T-cell (primary cell): ENCODE measurements at regions not wholly inside any gene's neighbourhood (a gene's known extent, or its start where the extent isn't known, plus 50 kb on each side); places are given as distances from the start of the nearest gene placed in this dataset.
"Not testable (repeated sequence)": the region's sequence is repeated elsewhere in the genome, so short reads cannot be mapped to it uniquely, and the experiment has no call there.

Experiments used
- ATAC-seq, 4 experiments: fragments of 200-7000 bp in 3 of 4; fragments of 150-1000 bp in 1 of 4; cut with Tn5 transposase; replicated peaks in 1 of 4; 1 replicate in 3 of 4; 2 replicates in 1 of 4; pipeline ENCODE4 v1.10.0; 2021; ENCODE audit warnings: moderate library complexity in 3 of 4, mild to moderate bottlenecking in 2 of 4, moderate number of reproducible peaks in 1 of 4
- CTCF ChIA-PET, 2 donors: fragments of 300-600 bp; sonication (Branson Sonifier 250); formaldehyde crosslinking; loops; one replicate each; lab custom pipeline; 2022; ENCODE audit warnings: antibody characterized with exemption in 2 of 2; lab: Charles Lee
- POLR2A ChIA-PET, 2 donors: fragments of 300-600 bp; sonication (Branson Sonifier 250); formaldehyde crosslinking; loops; one replicate each; lab custom pipeline; 2022; ENCODE audit warnings: antibody characterized with exemption in 2 of 2; lab: Charles Lee
- DNase-seq, 35 experiments: peaks; one replicate each; pipeline versions ENCODE4 v3.0.0 to v3.0.0-alpha.2; 2013 to 2023
- H3K27ac ChIP-seq: one replicate; pipeline ENCODE4 v1.5.1; 2013; ENCODE audit warnings: low read length
- H3K27me3 ChIP-seq, 2 experiments: replicated peaks in 1 of 2; 1 replicate in 1 of 2; 2 replicates in 1 of 2; pipeline versions ENCODE4 v1.6.1 to v1.7.0; 2013; ENCODE audit warnings: low read length in 1 of 2, mixed read lengths in 1 of 2; ENCODE audit not compliant: control insufficient read depth in 2 of 2, insufficient read depth in 2 of 2; ENCODE audit errors: extremely low read depth in 1 of 2
- H3K36me3 ChIP-seq, 2 donors: 1 replicate in 1 of 2; 2 replicates in 1 of 2; pipeline versions ENCODE4 v1.6.1 to v1.7.0; 2013; ENCODE audit warnings: low read length in 1 of 2; ENCODE audit not compliant: control insufficient read depth in 2 of 2, insufficient read depth in 1 of 2; ENCODE audit errors: extremely low read depth in 1 of 2
- H3K4me1 ChIP-seq, 2 experiments: 1 replicate in 1 of 2; 2 replicates in 1 of 2; pipeline versions ENCODE4 v1.6.1 to v1.7.0; 2013; ENCODE audit warnings: low read length in 2 of 2, mixed read lengths in 1 of 2; ENCODE audit not compliant: insufficient read depth in 2 of 2, control insufficient read depth in 1 of 2; ENCODE audit errors: extremely low read depth in 1 of 2
- H3K4me3 ChIP-seq, 2 donors: 1 replicate in 1 of 2; 2 replicates in 1 of 2; pipeline versions ENCODE4 v1.5.1 to v1.7.0; 2013; ENCODE audit warnings: mild to moderate bottlenecking in 2 of 2, low read length in 1 of 2, moderate library complexity in 1 of 2; ENCODE audit not compliant: control insufficient read depth in 1 of 2; ENCODE audit errors: extremely low read depth in 1 of 2
- H3K9me3 ChIP-seq: 2 replicates; pipeline ENCODE4 v1.7.0; 2013
- H3K27ac Mint-ChIP-seq, 2 donors: one replicate each; pipeline ENCODE4 v1.8.0; 2020 to 2021; ENCODE audit warnings: mild to moderate bottlenecking in 2 of 2, mixed read lengths in 2 of 2
- H3K27me3 Mint-ChIP-seq, 2 donors: one replicate each; pipeline ENCODE4 v1.8.0; 2021 to 2022; ENCODE audit warnings: mixed read lengths in 2 of 2
- H3K36me3 Mint-ChIP-seq: one replicate; pipeline ENCODE4 v1.8.0; 2021; ENCODE audit warnings: mixed read lengths
- H3K4me1 Mint-ChIP-seq, 3 donors: one replicate each; pipeline ENCODE4 v1.8.0; 2020 to 2022; ENCODE audit warnings: mixed read lengths in 3 of 3, mild to moderate bottlenecking in 1 of 3
- H3K4me3 Mint-ChIP-seq, 3 donors: one replicate each; pipeline ENCODE4 v1.8.0; 2020 to 2022; ENCODE audit warnings: mild to moderate bottlenecking in 3 of 3, mixed read lengths in 3 of 3, moderate library complexity in 3 of 3
- H3K9me3 Mint-ChIP-seq, 3 donors: one replicate each; pipeline ENCODE4 v1.8.0; 2020 to 2022; ENCODE audit warnings: mixed read lengths in 3 of 3
- whole genome bisulfite sequencing: methylation state at CpG from one replicate; pipeline ENCODE4 v1.1.5; 2013; ENCODE audit warnings: missing lambda C conversion rate; ENCODE audit not compliant: insufficient coverage; 5-methylcytosine and 5-hydroxymethylcytosine counted together

DNA sequence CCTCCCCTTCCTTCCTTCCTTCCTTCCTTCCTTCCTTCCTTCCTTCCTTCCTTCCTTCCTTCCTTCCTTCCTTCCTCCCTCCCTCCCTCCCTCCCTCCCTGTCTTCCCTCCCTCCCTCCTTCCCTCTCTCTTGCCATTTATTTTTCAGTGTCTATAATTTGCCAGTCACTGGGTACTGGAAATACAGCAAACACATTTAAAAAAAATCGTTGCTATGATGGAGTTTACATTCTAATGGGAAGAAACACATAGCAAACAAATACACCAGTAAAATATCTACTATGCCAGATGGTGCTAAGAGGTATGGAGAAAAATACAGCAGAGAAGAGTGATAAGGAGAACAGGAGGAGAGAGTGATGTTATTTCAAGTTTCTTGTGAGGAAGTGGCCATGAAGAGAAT, 309.5 kb downstream of the CTH start:
- Mint-ChIP-seq H3K36me3 (no peaks in the 10 kb centered on the region), H3K27me3 (no peaks in the 10 kb centered on the region), H3K4me1 (no peaks in the 10 kb centered on the region), H3K9me3 (peaks cover 15 to 29% (median 19%) of the 10 kb centered on the region in 3 donors), H3K27ac (no peak overlapping the region), H3K4me3 (no peak overlapping the region)
- no CpG with 5 or more reads among the region's 1 CpG for WGBS
- ATAC-seq (no peak), DNase-seq (no peak)
- Histone ChIP-seq H3K36me3 (no peaks in the 10 kb centered on the region), H3K4me1 (no peaks in the 10 kb centered on the region), H3K27me3 (no peaks in the 10 kb centered on the region), H3K27ac (no peak overlapping the region), H3K9me3 (peaks cover 3% of the 10 kb centered on the region), H3K4me3 (no peak overlapping the region)
- ChIA-PET POLR2A (no interaction called here), CTCF (no interaction called here)

DNA sequence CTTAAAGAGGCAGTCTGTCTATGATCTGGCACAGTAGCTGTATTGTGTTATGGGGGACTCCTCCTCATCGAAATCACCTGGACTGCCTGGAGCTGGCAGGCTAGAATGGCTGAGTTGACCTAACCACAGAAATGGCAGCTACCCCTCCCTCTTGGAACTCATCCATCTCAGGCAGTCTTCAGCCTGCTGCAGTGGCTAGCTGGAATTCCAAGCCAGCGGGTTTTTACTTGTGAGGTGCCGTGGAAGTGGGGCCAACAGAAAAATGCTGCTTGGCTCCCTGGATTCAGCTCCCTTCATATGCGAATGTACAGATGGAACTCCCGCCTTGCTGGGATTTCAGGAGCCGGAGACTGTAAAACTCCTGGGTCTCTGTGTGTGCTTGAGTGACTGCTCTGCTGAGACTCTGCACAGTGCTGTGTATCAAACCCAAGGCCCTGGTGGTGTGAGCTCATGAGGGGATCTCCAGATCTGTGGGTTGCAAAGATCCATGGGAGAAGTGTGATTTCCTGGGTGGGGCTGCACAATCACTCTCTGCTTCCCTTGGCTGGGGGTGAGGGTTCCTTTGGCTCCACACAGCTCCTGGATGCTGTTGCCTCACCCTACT, 316.9 kb downstream of the CTH start:
- ChIA-PET POLR2A (no interaction called here), CTCF (no interaction called here)
- no peak overlapping the region for H3K4me3 Mint-ChIP-seq
- Histone ChIP-seq H3K27ac (no peak overlapping the region), H3K9me3 (peaks cover 3% of the 10 kb centered on the region), H3K4me3 (no peak overlapping the region), H3K27me3 (no peaks in the 10 kb centered on the region), H3K36me3 (no peaks in the 10 kb centered on the region), H3K4me1 (no peaks in the 10 kb centered on the region)
- WGBS: 98% methylated on average over 4 of the region's 6 CpGs
- H3K9me3 Mint-ChIP-seq: peaks cover 24 to 38% (median 33%) of the 10 kb centered on the region in 3 donors
- H3K27ac Mint-ChIP-seq: no peak overlapping the region
- DNase-seq (no peak), ATAC-seq (no peak)
- H3K27me3 Mint-ChIP-seq: no peaks in the 10 kb centered on the region
- H3K4me1 Mint-ChIP-seq: no peaks in the 10 kb centered on the region
- H3K36me3 Mint-ChIP-seq: no peaks in the 10 kb centered on the region

DNA sequence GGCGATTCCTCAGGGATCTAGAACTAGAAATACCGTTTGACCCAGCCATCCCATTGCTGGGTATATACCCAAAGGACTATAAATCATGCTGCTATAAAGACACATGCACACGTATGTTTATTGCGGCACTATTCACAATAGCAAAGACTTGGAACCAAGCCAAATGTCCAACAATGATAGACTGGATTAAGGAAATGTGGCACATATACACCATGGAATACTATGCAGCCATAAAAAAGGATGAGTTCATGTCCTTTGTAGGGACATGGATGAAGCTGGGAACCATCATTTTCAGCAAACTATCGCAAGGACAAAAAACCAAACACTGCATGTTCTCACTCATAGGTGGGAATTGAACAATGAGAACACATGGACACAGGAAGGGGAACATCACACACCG, 311.1 kb downstream of the PTGER3 start:
- H3K4me3 Mint-ChIP-seq, H3K27ac Mint-ChIP-seq, ATAC-seq, H3K9me3 ChIP-seq, H3K4me1 ChIP-seq, H3K36me3 Mint-ChIP-seq, H3K4me3 ChIP-seq, H3K27ac ChIP-seq, DNase-seq, H3K27me3 Mint-ChIP-seq, H3K27me3 ChIP-seq, H3K4me1 Mint-ChIP-seq, CTCF ChIA-PET, POLR2A ChIA-PET, H3K36me3 ChIP-seq: not testable (repeated sequence)
- WGBS: no CpG with 5 or more reads among the region's 6 CpGs
- H3K9me3 Mint-ChIP-seq: peaks cover 0 to 18% (median 4%) of the 10 kb centered on the region in 3 donors

DNA sequence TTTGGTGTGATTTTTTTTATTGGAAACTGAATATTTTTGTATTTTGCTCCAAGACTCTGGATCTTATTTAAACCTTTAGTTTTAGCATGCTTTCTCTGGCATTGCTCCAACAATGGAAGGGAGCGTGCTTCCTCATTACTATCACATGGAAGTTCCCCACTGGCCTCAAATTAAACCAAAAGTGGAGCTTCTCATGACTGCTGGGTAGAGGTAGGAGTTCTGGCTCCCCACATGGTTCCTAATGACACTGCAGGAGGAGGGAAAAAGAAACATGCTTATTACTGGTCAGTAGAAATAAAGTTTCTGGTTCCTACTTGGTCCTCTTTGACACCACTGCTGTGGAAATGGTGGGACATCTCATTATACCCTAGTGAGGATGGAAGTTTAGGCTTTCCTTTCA, 310.5 kb downstream of the PTGER3 start:
- Mint-ChIP-seq H3K27me3 (no peaks in the 10 kb centered on the region), H3K4me1 (no peaks in the 10 kb centered on the region), H3K9me3 (peaks cover 3 to 21% (median 7%) of the 10 kb centered on the region in 3 donors), H3K27ac (no peak overlapping the region), H3K36me3 (no peaks in the 10 kb centered on the region), H3K4me3 (no peak overlapping the region)
- CTCF ChIA-PET: no interaction called here
- POLR2A ChIA-PET: no interaction called here
- no CpG with 5 or more reads among the region's 1 CpG for WGBS
- Histone ChIP-seq H3K27me3 (no peaks in the 10 kb centered on the region), H3K4me3 (no peak overlapping the region), H3K36me3 (no peaks in the 10 kb centered on the region), H3K27ac (no peak overlapping the region), H3K9me3 (no peaks in the 10 kb centered on the region), H3K4me1 (no peaks in the 10 kb centered on the region)
- DNase-seq: no peak
- no peak for ATAC-seq

DNA sequence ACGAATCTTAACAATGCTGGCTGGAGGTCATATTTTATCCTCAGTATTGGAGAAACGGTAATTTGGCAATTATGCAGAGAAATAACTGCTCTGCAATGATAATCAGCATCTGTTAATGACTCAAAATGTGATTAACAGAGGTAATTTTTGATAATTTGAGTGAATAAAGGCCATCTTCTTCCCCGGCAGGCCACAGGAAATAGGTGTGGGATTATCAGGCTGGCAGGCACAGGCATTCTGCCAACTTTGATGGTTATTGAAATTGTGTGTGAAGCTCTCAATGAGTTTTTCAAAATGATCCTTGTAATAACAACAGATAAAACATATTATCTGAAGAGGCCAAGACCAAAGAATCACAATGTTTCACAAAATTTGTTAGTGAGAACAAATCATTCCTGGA, 309.0 kb downstream of the PTGER3 start:
- H3K9me3 ChIP-seq: no peaks in the 10 kb centered on the region
- no peaks in the 10 kb centered on the region for H3K36me3 ChIP-seq
- peaks cover 12 to 31% (median 17%) of the 10 kb centered on the region in 3 donors for H3K9me3 Mint-ChIP-seq
- no peak overlapping the region for H3K27ac ChIP-seq
- H3K4me3 ChIP-seq: no peak overlapping the region
- H3K4me3 Mint-ChIP-seq: no peak overlapping the region
- ATAC-seq: no peak
- no peaks in the 10 kb centered on the region for H3K36me3 Mint-ChIP-seq
- no peaks in the 10 kb centered on the region for H3K4me1 Mint-ChIP-seq
- WGBS: 41% methylated on average over 2 of the region's 3 CpGs
- ChIA-PET POLR2A (no interaction called here), CTCF (interaction anchor here in 1 of 2 donors (0.8 kb wide), 1 partner anchor 17 kb away, joined by 3 read pairs; no protein-coding TSS in a partner anchor)
- H3K27me3 Mint-ChIP-seq: no peaks in the 10 kb centered on the region
- H3K27ac Mint-ChIP-seq: no peak overlapping the region
- H3K4me1 ChIP-seq: no peaks in the 10 kb centered on the region
- no peak for DNase-seq
- no peaks in the 10 kb centered on the region for H3K27me3 ChIP-seq

DNA sequence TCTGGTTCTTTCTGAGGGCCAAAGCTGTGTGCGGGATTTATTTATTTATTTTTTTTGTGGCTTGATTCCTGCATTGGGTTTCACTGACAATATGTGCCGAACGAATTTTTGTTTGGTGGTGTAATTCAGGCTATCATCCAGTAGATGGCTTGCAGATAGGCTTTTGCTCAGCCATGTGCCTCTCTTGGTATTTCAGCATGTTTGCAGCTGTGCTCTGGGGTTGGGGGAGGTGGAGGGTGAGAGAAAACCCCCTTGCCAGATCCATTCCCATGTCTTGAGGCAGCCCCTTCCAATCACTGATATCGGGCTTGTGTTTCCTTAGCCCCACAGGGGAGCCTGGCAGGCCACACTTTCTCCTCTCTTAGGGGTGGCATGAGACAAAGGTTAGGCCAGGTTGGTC, 302.4 kb downstream of the PTGER3 start:
- Histone ChIP-seq H3K27ac (no peak overlapping the region), H3K9me3 (no peaks in the 10 kb centered on the region), H3K36me3 (no peaks in the 10 kb centered on the region), H3K4me3 (no peak overlapping the region), H3K4me1 (no peaks in the 10 kb centered on the region), H3K27me3 (no peaks in the 10 kb centered on the region)
- POLR2A ChIA-PET: no interaction called here
- DNase-seq (no peak), ATAC-seq (no peak)
- no peak overlapping the region for H3K27ac Mint-ChIP-seq
- H3K4me1 Mint-ChIP-seq: no peaks in the 10 kb centered on the region
- 86% methylated on average over 3 of the region's 4 CpGs for WGBS
- H3K9me3 Mint-ChIP-seq: peaks cover 30 to 83% (median 44%) of the 10 kb centered on the region in 3 donors
- CTCF ChIA-PET: no interaction called here
- no peaks in the 10 kb centered on the region for H3K27me3 Mint-ChIP-seq
- H3K36me3 Mint-ChIP-seq: no peaks in the 10 kb centered on the region
- no peak overlapping the region for H3K4me3 Mint-ChIP-seq

DNA sequence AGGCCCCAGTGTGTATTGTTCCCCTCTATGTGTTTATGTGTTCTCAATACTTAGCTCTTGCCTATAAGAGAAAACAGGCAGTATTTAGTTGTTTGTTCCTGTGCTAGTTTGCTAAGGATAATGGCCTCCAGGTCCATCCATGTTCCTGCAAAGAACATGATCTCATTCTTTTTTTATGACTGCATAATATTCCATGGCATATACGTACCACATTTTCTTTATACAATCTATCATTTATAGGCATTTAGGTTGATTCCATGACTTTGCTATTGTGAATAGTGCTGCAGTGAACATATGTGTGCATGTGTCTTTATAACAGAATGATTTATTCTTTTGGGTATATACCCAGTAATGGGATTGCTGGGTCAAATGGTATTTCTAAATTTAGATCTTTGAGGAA, 301.6 kb downstream of the PTGER3 start:
- H3K4me1 Mint-ChIP-seq, H3K9me3 ChIP-seq, POLR2A ChIA-PET, H3K4me3 Mint-ChIP-seq, H3K27me3 Mint-ChIP-seq, H3K36me3 ChIP-seq, H3K27ac Mint-ChIP-seq, CTCF ChIA-PET, H3K4me1 ChIP-seq, ATAC-seq, DNase-seq, H3K4me3 ChIP-seq, H3K27ac ChIP-seq, H3K36me3 Mint-ChIP-seq, H3K27me3 ChIP-seq: not testable (repeated sequence)
- no CpG with 5 or more reads among the region's 1 CpG for WGBS
- peaks cover 34 to 84% (median 47%) of the 10 kb centered on the region in 3 donors for H3K9me3 Mint-ChIP-seq
